Stomach smooth muscle (tissue), 2 donors: ENCODE measurements at regions not wholly inside any gene's neighbourhood (a gene's known extent, or its start where the extent isn't known, plus 50 kb on each side); places are given as distances from the start of the nearest gene placed in this dataset.
"Not testable (repeated sequence)": the region's sequence is repeated elsewhere in the genome, so short reads cannot be mapped to it uniquely, and the experiment has no call there.

Experiments used
- H3K27ac ChIP-seq: one replicate; pipeline ENCODE4 v1.7.0; 2013; ENCODE audit warnings: mild to moderate bottlenecking, low read length, inconsistent platforms
- H3K27me3 ChIP-seq, 2 donors: one replicate each; pipeline ENCODE4 v1.7.0; 2013; ENCODE audit warnings: low read length in 2 of 2; ENCODE audit not compliant: insufficient read depth in 2 of 2, control insufficient read depth in 1 of 2
- H3K36me3 ChIP-seq, 2 donors: one replicate each; pipeline ENCODE4 v1.7.0; 2013; ENCODE audit warnings: low read length in 2 of 2; ENCODE audit not compliant: control insufficient read depth in 2 of 2, insufficient read depth in 2 of 2
- H3K4me1 ChIP-seq: one replicate; pipeline ENCODE4 v1.7.0; 2013; ENCODE audit warnings: low read length; ENCODE audit not compliant: control insufficient read depth, insufficient read depth
- H3K4me3 ChIP-seq, 2 donors: one replicate each; pipeline ENCODE4 v1.7.0; 2013; ENCODE audit warnings: low read length in 2 of 2
- H3K9ac ChIP-seq, 2 donors: one replicate each; pipeline ENCODE4 v1.7.0; 2013; ENCODE audit warnings: low read length in 2 of 2, mild to moderate bottlenecking in 1 of 2
- H3K9me3 ChIP-seq, 2 donors: one replicate each; pipeline ENCODE4 v1.7.0; 2013; ENCODE audit warnings: low read length in 2 of 2; ENCODE audit not compliant: control insufficient read depth in 2 of 2
- donor health status: healthy.
- donor health status: Pancreatic carcinoma.

- Histone ChIP-seq H3K9me3 (no peaks in the 10 kb centered on the region), H3K4me3 (no peak overlapping the region), H3K9ac (no peak overlapping the region), H3K36me3 (no peaks in the 10 kb centered on the region), H3K27ac (no peak overlapping the region), H3K4me1 (no peaks in the 10 kb centered on the region), H3K27me3 (no peaks in the 10 kb centered on the region)
Observed at GRCh38 chr3:147518465-147518864, 109.3 kb downstream of the ZIC1 start.

- no peaks in the 10 kb centered on the region for H3K9me3 ChIP-seq
- H3K9ac ChIP-seq, result no peak overlapping the region
- H3K4me3 ChIP-seq, result no peak overlapping the region
- no peaks in the 10 kb centered on the region for H3K4me1 ChIP-seq
- H3K36me3 ChIP-seq, result no peaks in the 10 kb centered on the region
- H3K27me3 ChIP-seq, result no peaks in the 10 kb centered on the region
- no peak overlapping the region for H3K27ac ChIP-seq
Observed at GRCh38 chr3:147521646-147522045, 112.5 kb downstream of the ZIC1 start.

DNA sequence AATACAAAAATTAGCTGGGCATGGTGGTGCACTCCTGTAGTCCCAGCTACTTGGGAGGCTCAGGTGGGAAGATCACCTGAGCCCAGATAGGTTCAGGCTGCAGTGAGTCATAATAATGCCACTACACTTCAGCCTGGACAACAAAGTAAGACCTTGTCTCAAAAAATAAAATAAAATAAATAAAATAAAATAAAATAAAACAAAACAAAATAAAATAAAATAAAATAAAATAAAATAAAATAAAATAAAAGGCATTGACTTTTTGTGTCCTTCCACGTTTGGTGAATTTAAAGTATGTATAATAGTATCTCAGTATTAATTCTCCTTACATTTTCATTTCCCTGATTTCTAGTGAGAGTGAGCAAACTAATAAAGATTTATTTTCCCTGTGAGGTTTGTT is 113.6 kb downstream of the ZIC1 start:
- not testable (repeated sequence) for H3K27me3 ChIP-seq, H3K4me1 ChIP-seq

GRCh38 chr3:147529551-147529950 is 120.4 kb downstream of the ZIC1 start:
- Histone ChIP-seq H3K4me3 (no peak overlapping the region), H3K27me3 (no peaks in the 10 kb centered on the region), H3K36me3 (no peaks in the 10 kb centered on the region), H3K4me1 (no peaks in the 10 kb centered on the region), H3K27ac (no peak overlapping the region), H3K9ac (no peak overlapping the region), H3K9me3 (peaks cover 0 to 3% of the 10 kb centered on the region in 2 donors)

More for the DNA sequence above, 113.6 kb downstream of the ZIC1 start:
- H3K9ac ChIP-seq, H3K9me3 ChIP-seq, H3K27ac ChIP-seq, H3K4me3 ChIP-seq, H3K36me3 ChIP-seq: not testable (repeated sequence)

GRCh38 chr3:147538034-147538433 is 128.9 kb downstream of the ZIC1 start:
- H3K9ac ChIP-seq, result no peak overlapping the region

GRCh38 chr3:147540921-147541320 is 131.8 kb downstream of the ZIC1 start:
- Histone ChIP-seq H3K9me3 (peaks cover 0 to 3% of the 10 kb centered on the region in 2 donors), H3K4me1 (no peaks in the 10 kb centered on the region), H3K4me3 (no peak overlapping the region), H3K9ac (no peak overlapping the region), H3K36me3 (no peaks in the 10 kb centered on the region), H3K27ac (no peak overlapping the region), H3K27me3 (no peaks in the 10 kb centered on the region)

More at GRCh38 chr3:147538034-147538433, 128.9 kb downstream of the ZIC1 start:
- Histone ChIP-seq H3K36me3 (no peaks in the 10 kb centered on the region), H3K9me3 (peaks cover 0 to 3% of the 10 kb centered on the region in 2 donors), H3K27me3 (no peaks in the 10 kb centered on the region), H3K4me3 (no peak overlapping the region), H3K4me1 (no peaks in the 10 kb centered on the region), H3K27ac (no peak overlapping the region)

GRCh38 chr3:147544290-147544689 is 135.1 kb downstream of the ZIC1 start:
- H3K9me3 ChIP-seq, result no peaks in the 10 kb centered on the region
- no peaks in the 10 kb centered on the region for H3K27me3 ChIP-seq
- H3K9ac ChIP-seq, result no peak overlapping the region
- no peaks in the 10 kb centered on the region for H3K36me3 ChIP-seq
- H3K4me3 ChIP-seq, result no peak overlapping the region
- H3K27ac ChIP-seq, result no peak overlapping the region
- H3K4me1 ChIP-seq, result no peaks in the 10 kb centered on the region

- peaks cover 0 to 2% of the 10 kb centered on the region in 2 donors for H3K9me3 ChIP-seq
- H3K9ac ChIP-seq, result no peak overlapping the region
- no peak overlapping the region for H3K4me3 ChIP-seq
- H3K36me3 ChIP-seq, result no peaks in the 10 kb centered on the region
- no peak overlapping the region for H3K27ac ChIP-seq
- H3K4me1 ChIP-seq, result no peaks in the 10 kb centered on the region
- H3K27me3 ChIP-seq, result no peaks in the 10 kb centered on the region
Observed at GRCh38 chr3:147551491-147551890, 142.3 kb downstream of the ZIC1 start.

- no peak overlapping the region for H3K27ac ChIP-seq
- H3K9ac ChIP-seq, result no peak overlapping the region
- H3K9me3 ChIP-seq, result peaks cover 0 to 2% of the 10 kb centered on the region in 2 donors
- H3K4me3 ChIP-seq, result no peak overlapping the region
- no peaks in the 10 kb centered on the region for H3K4me1 ChIP-seq
- no peaks in the 10 kb centered on the region for H3K27me3 ChIP-seq
- no peaks in the 10 kb centered on the region for H3K36me3 ChIP-seq
Observed at GRCh38 chr3:147554332-147554731, 145.2 kb downstream of the ZIC1 start.

DNA sequence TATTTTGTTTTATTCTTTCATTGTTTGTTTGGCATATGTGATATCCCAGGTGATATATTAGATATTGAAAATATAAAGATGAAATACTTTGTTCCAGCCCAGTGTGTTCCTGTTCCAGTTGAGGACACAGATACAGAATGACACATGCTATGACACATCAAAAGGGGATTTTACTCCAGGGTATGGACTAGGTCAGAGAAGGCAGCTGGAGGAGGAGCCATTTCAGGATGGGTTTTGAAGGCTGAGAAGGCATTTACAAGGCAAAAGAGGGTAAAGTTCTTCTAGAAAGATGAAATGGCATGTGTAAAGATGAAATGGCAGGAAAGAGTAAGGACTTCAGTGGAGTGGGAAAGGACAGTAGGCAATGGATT is 163.8 kb downstream of the ZIC1 start:
- Histone ChIP-seq H3K9me3 (no peaks in the 10 kb centered on the region), H3K4me1 (no peaks in the 10 kb centered on the region), H3K27me3 (no peaks in the 10 kb centered on the region), H3K4me3 (no peak overlapping the region), H3K36me3 (no peaks in the 10 kb centered on the region), H3K9ac (no peak overlapping the region), H3K27ac (no peak overlapping the region)

DNA sequence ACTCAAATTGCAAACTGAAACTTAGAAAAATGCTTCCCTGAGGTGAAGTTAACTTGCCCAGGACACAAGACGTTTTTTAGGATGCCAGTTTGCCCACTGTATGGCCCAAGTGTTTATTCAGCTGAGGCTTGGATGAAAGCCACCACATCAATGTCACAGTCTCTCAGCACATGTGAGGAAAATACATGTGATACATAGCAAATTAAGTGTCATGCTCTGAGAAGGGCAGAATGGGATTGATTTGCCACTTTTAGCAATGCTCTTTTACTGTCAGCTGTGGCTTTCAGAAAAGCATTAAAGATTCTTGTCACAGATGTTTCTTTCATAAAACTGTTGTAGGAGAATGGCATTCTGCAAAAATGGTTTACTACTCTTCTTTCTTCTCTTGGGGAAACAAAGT is 165.5 kb downstream of the ZIC1 start:
- H3K36me3 ChIP-seq, result no peaks in the 10 kb centered on the region
- no peak overlapping the region for H3K4me3 ChIP-seq
- H3K27me3 ChIP-seq, result no peaks in the 10 kb centered on the region
- no peak overlapping the region for H3K27ac ChIP-seq
- H3K9ac ChIP-seq, result no peak overlapping the region
- no peaks in the 10 kb centered on the region for H3K9me3 ChIP-seq
- no peaks in the 10 kb centered on the region for H3K4me1 ChIP-seq
